CD4-positive, alpha-beta T cell treated with Interleukin-2 at 100 ng/mL for 4 hours (primary cell): ENCODE measurements at regions not wholly inside any gene's neighbourhood (a gene's known extent, or its start where the extent isn't known, plus 50 kb on each side); places are given as distances from the start of the nearest gene placed in this dataset.
A peak's percentile ranks its signal among the peaks of the same experiment; 100 is the strongest.

ENCODE experiments used
- DNase-seq: peaks from one replicate; pipeline ENCODE4 v3.0.0-alpha.2; 2020; ENCODE audit warnings: low spot score

- DNase-seq = no peak
These were observed 158.2 kb downstream of the TDRD15 start for GRCh38 chr2:21281791-21282514.

GRCh38 chr2:21282515-21282898, 158.7 kb downstream of the TDRD15 start:
- DNase-seq = no peak

- DNase-seq = no peak
These were observed 164.5 kb downstream of the TDRD15 start for GRCh38 chr2:21288299-21288698.

GRCh38 chr2:21288739-21289520, 165.2 kb downstream of the TDRD15 start:
- no peak for DNase-seq

- no peak for DNase-seq
These were observed 165.8 kb downstream of the TDRD15 start for GRCh38 chr2:21289551-21289950.

- no peak for DNase-seq
These were observed 166.2 kb downstream of the TDRD15 start for GRCh38 chr2:21289989-21290388.

GRCh38 chr2:21291426-21291825, 167.7 kb downstream of the TDRD15 start:
- DNase-seq = no peak

GRCh38 chr2:21294446-21294845, 170.7 kb downstream of the TDRD15 start:
- DNase-seq = no peak

- DNase-seq = no peak
These were observed 175.6 kb downstream of the TDRD15 start for GRCh38 chr2:21299411-21299810.

GRCh38 chr2:21301871-21302455, 178.2 kb downstream of the TDRD15 start:
- no peak for DNase-seq

GRCh38 chr2:21303876-21304275, 180.1 kb downstream of the TDRD15 start:
- DNase-seq = no peak

GRCh38 chr2:21305581-21305980, 181.8 kb downstream of the TDRD15 start:
- DNase-seq = no peak

- DNase-seq = no peak
These were observed 182.5 kb downstream of the TDRD15 start for GRCh38 chr2:21306235-21306634.

GRCh38 chr2:21307037-21307436, 183.3 kb downstream of the TDRD15 start:
- DNase-seq = no peak

GRCh38 chr2:21310493-21310892, 186.7 kb downstream of the TDRD15 start:
- no peak for DNase-seq

- no peak for DNase-seq
These were observed 190.6 kb downstream of the TDRD15 start for GRCh38 chr2:21314322-21314835.

GRCh38 chr2:21317131-21317530, 193.4 kb downstream of the TDRD15 start:
- DNase-seq = peak; percentile 24

GRCh38 chr2:21318263-21318662, 194.5 kb downstream of the TDRD15 start:
- DNase-seq = no peak

- DNase-seq = no peak
These were observed 202.4 kb downstream of the TDRD15 start for GRCh38 chr2:21326152-21326551.

- DNase-seq = no peak
These were observed 204.4 kb downstream of the TDRD15 start for GRCh38 chr2:21328177-21328576.

- no peak for DNase-seq
These were observed 207.1 kb downstream of the TDRD15 start for GRCh38 chr2:21330786-21331391.

GRCh38 chr2:21331625-21332370, 208.0 kb downstream of the TDRD15 start:
- no peak for DNase-seq
